H1 (cell line): ENCODE measurements at regions not wholly inside any gene's neighbourhood (a gene's known extent, or its start where the extent isn't known, plus 50 kb on each side); places are given as distances from the start of the nearest gene placed in this dataset.

Source experiments
- CTCF ChIA-PET: fragments of 300-600 bp; sonication (Branson Sonifier 250); formaldehyde crosslinking; loops from one replicate; lab custom pipeline; 2021; ENCODE audit not compliant: partially characterized antibody; lab: Charles Lee
- POLR2A ChIA-PET: fragments of 300-600 bp; sonication (Branson Sonifier 250); formaldehyde crosslinking; loops from one replicate; lab custom pipeline; 2021; ENCODE audit warnings: inconsistent platforms; ENCODE audit not compliant: partially characterized antibody; lab: Charles Lee
- DNase-seq, 2 experiments: peaks; one replicate each; pipeline versions ENCODE4 v3.0.0 to v3.0.0-alpha.2; 2010 to 2022; ENCODE audit warnings: low spot score in 2 of 2, low read depth in 1 of 2, mixed read lengths in 1 of 2
- FAIRE-seq: peaks from 2 replicates; lab custom pipeline; 2011; peaks lifted over from hg19 to GRCh38; lab: Jason Lieb, UNC
- H2AFZ ChIP-seq: 2 replicates; pipeline ENCODE4 v1.8.1; 2012; ENCODE audit warnings: low read length, inconsistent platforms
- H2AK5ac ChIP-seq: 2 replicates; pipeline ENCODE4 v1.6.1; 2013; ENCODE audit warnings: low read depth, low read length
- H2BK120ac ChIP-seq: replicated peaks from 2 replicates; pipeline ENCODE3; 2013; ENCODE audit warnings: low read depth, low read length, inconsistent platforms
- H2BK12ac ChIP-seq: 2 replicates; pipeline ENCODE4 v1.6.1; 2013; ENCODE audit warnings: low read depth, low read length
- H2BK15ac ChIP-seq: 2 replicates; pipeline ENCODE4 v1.6.1; 2013; ENCODE audit warnings: low read length
- H2BK20ac ChIP-seq: 2 replicates; pipeline ENCODE4 v1.6.1; 2013; ENCODE audit warnings: low read length
- H2BK5ac ChIP-seq: 2 replicates; pipeline ENCODE4 v1.6.1; 2013; ENCODE audit warnings: low read depth, low read length
- H3K14ac ChIP-seq: 2 replicates; pipeline ENCODE4 v1.6.1; 2013; ENCODE audit warnings: inconsistent platforms; ENCODE audit not compliant: insufficient read length
- H3K18ac ChIP-seq: 2 replicates; pipeline ENCODE4 v1.6.1; 2013; ENCODE audit warnings: low read length; ENCODE audit errors: extremely low read depth
- H3K23ac ChIP-seq: 2 replicates; pipeline ENCODE4 v1.6.1; 2013; ENCODE audit warnings: inconsistent platforms; ENCODE audit not compliant: insufficient read length
- H3K23me2 ChIP-seq: 2 replicates; pipeline ENCODE4 v1.6.1; 2013; ENCODE audit warnings: low read depth, low read length
- H3K27ac ChIP-seq: 2 replicates; pipeline ENCODE4 v1.6.1; 2011; ENCODE audit warnings: low read depth, low read length, inconsistent platforms
- H3K27me3 ChIP-seq, 4 experiments: replicated peaks in 1 of 4; 1 replicate in 1 of 4; 2 replicates in 3 of 4; pipeline versions ENCODE4 v1.6.1 to v1.8.1; 2011 to 2013; ENCODE audit warnings: low read length in 3 of 4, mild to moderate bottlenecking in 3 of 4, inconsistent platforms in 2 of 4, mixed read lengths in 2 of 4, moderate library complexity in 1 of 4; ENCODE audit not compliant: control insufficient read depth in 3 of 4, insufficient read depth in 3 of 4; ENCODE audit errors: extremely low read depth in 1 of 4
- H3K36me3 ChIP-seq, 4 experiments: 2 replicates each; pipeline versions ENCODE4 v1.6.1 to v1.8.1; 2011 to 2013; ENCODE audit warnings: mild to moderate bottlenecking in 4 of 4, low read length in 3 of 4, moderate library complexity in 2 of 4, control low read depth in 1 of 4, inconsistent platforms in 1 of 4; ENCODE audit not compliant: insufficient read depth in 4 of 4, control insufficient read depth in 2 of 4
- H3K4ac ChIP-seq: replicated peaks from 2 replicates; pipeline ENCODE3; 2013; ENCODE audit warnings: low read length, low read depth, mixed read lengths, inconsistent platforms; ENCODE audit not compliant: insufficient read length
- H3K4me1 ChIP-seq, 4 experiments: replicated peaks in 1 of 4; 1 replicate in 1 of 4; 2 replicates in 3 of 4; pipeline versions ENCODE4 v1.6.1 to v1.8.1; 2011 to 2013; ENCODE audit warnings: low read length in 3 of 4, inconsistent platforms in 2 of 4, mixed read lengths in 1 of 4; ENCODE audit not compliant: insufficient read depth in 4 of 4, control insufficient read depth in 3 of 4
- H3K4me2 ChIP-seq, 2 experiments: 2 replicates each; pipeline versions ENCODE4 v1.6.1 to v1.8.1; 2011 to 2013; ENCODE audit warnings: low read depth in 2 of 2, low read length in 2 of 2, control low read depth in 1 of 2, inconsistent platforms in 1 of 2, mild to moderate bottlenecking in 1 of 2; ENCODE audit not compliant: insufficient read depth in 1 of 2
- H3K4me3 ChIP-seq, 4 experiments: fragments of 200-600, 300-600 bp in 1 of 4; sonication (generic), shearing (Covaris generic), sonication (Bioruptor Twin) in 1 of 4; 2 replicates each; pipeline versions ENCODE4 v1.5.1 to v1.8.1; 2011 to 2016; ENCODE audit warnings: low read length in 4 of 4, low read depth in 3 of 4, control low read depth in 2 of 4, inconsistent platforms in 2 of 4, mild to moderate bottlenecking in 2 of 4, mixed read lengths in 1 of 4, moderate library complexity in 1 of 4; ENCODE audit not compliant: insufficient read depth in 2 of 4; ENCODE audit errors: extremely low read depth in 1 of 4
- H3K56ac ChIP-seq: replicated peaks from 2 replicates; pipeline ENCODE3; 2013; ENCODE audit warnings: low read depth, mild to moderate bottlenecking, mixed read lengths, low read length, inconsistent platforms; ENCODE audit not compliant: insufficient read length
- H3K79me1 ChIP-seq: 2 replicates; pipeline ENCODE4 v1.6.1; 2013; ENCODE audit warnings: low read depth, low read length, control low read depth
- H3K79me2 ChIP-seq, 2 experiments: 2 replicates each; pipeline versions ENCODE4 v1.6.1 to v1.8.1; 2012 to 2013; ENCODE audit warnings: low read length in 2 of 2, mild to moderate bottlenecking in 2 of 2, inconsistent platforms in 1 of 2; ENCODE audit not compliant: insufficient read depth in 2 of 2, control insufficient read depth in 1 of 2
- H3K9ac ChIP-seq, 4 experiments: replicated peaks in 1 of 4; 1 replicate in 1 of 4; 2 replicates in 3 of 4; pipeline versions ENCODE4 v1.6.1 to v1.8.1; 2011 to 2013; ENCODE audit warnings: low read depth in 3 of 4, low read length in 3 of 4, control low read depth in 2 of 4, mild to moderate bottlenecking in 2 of 4, moderate library complexity in 2 of 4, inconsistent platforms in 1 of 4; ENCODE audit errors: extremely low read depth in 1 of 4
- H3K9me3 ChIP-seq, 2 experiments: 2 replicates each; pipeline versions ENCODE4 v1.6.1 to v1.8.1; 2012 to 2013; ENCODE audit warnings: mild to moderate bottlenecking in 2 of 2, moderate library complexity in 2 of 2, control low read depth in 1 of 2, inconsistent platforms in 1 of 2, low read depth in 1 of 2, low read length in 1 of 2, mixed read lengths in 1 of 2; ENCODE audit not compliant: insufficient read depth in 2 of 2
- H4K20me1 ChIP-seq, 2 experiments: replicated peaks in 1 of 2; 2 replicates each; pipeline versions ENCODE3 to v1.8.1; 2011 to 2013; ENCODE audit warnings: inconsistent platforms in 2 of 2, low read length in 2 of 2, mild to moderate bottlenecking in 1 of 2; ENCODE audit not compliant: insufficient read depth in 2 of 2, control insufficient read depth in 1 of 2
- H4K5ac ChIP-seq: 2 replicates; pipeline ENCODE4 v1.6.1; 2013; ENCODE audit warnings: low read length, low read depth, mixed read lengths, inconsistent platforms; ENCODE audit not compliant: insufficient read length
- H4K8ac ChIP-seq: 2 replicates; pipeline ENCODE4 v1.8.0; 2013; ENCODE audit warnings: mild to moderate bottlenecking, moderate library complexity, low read length, inconsistent platforms; ENCODE audit not compliant: insufficient read depth; ENCODE audit errors: extremely low read depth
- H4K91ac ChIP-seq: replicated peaks from 2 replicates; pipeline ENCODE3; 2013; ENCODE audit warnings: low read length, mixed read lengths, inconsistent platforms; ENCODE audit not compliant: insufficient read length
- KDM1A ChIP-seq: fragments of 200-600, 300-600 bp; sonication (generic); IDR thresholded peaks from 2 replicates; pipeline ENCODE4 v1.7.1; 2016; ENCODE audit warnings: mild to moderate bottlenecking, low read length, borderline replicate concordance
- MAX ChIP-seq: IDR thresholded peaks from 2 replicates; pipeline ENCODE4 v1.6.1; 2012; ENCODE audit warnings: inconsistent platforms
- RBBP5 ChIP-seq: IDR thresholded peaks from 2 replicates; pipeline ENCODE4 v1.7.1; 2012; ENCODE audit warnings: low read depth, mild to moderate bottlenecking, inconsistent platforms, low read length, moderate library complexity, borderline replicate concordance
- SAP30 ChIP-seq: fragments of 300-600 bp; sonication (generic); IDR thresholded peaks from 2 replicates; pipeline ENCODE4 v1.7.1; 2012; ENCODE audit warnings: low read length, moderate library complexity, mild to moderate bottlenecking, inconsistent platforms; ENCODE audit not compliant: insufficient read depth, insufficient replicate concordance
- SIRT6 ChIP-seq: IDR thresholded peaks from one replicate; pipeline ENCODE4 v1.7.1; 2012; ENCODE audit warnings: low read length, inconsistent platforms
- WGBS, 2 experiments: shearing (Covaris generic) in 1 of 2; methylation state at CpG; one replicate each; pipeline versions ENCODE4 v1.1.6 to v1.1.7; 2013 to 2015; ENCODE audit warnings: low lambda C conversion rate in 2 of 2, mixed read lengths in 2 of 2, inconsistent platforms in 1 of 2, low coverage in 1 of 2, missing lambda C conversion rate in 1 of 2; ENCODE audit not compliant: insufficient replicate concordance in 2 of 2, insufficient coverage in 1 of 2, insufficient read length in 1 of 2; ENCODE audit errors: extremely low coverage in 1 of 2, missing lambda C conversion rate in 1 of 2; 5-methylcytosine and 5-hydroxymethylcytosine counted together
- TF ChIP-seq, protein P1 (sequence below), 3 experiments: IDR thresholded peaks; 1 replicate in 2 of 3; 2 replicates in 1 of 3; pipeline versions ENCODE4 v1.5.1 to v1.6.1; 2011; ENCODE audit warnings: low read length in 3 of 3, mild to moderate bottlenecking in 3 of 3, inconsistent platforms in 2 of 3, low read depth in 1 of 3, moderate library complexity in 1 of 3; ENCODE audit not compliant: insufficient read depth in 1 of 3; ENCODE audit errors: control extremely low read depth in 1 of 3
- TF ChIP-seq, protein P2 (sequence below): IDR thresholded peaks from 2 replicates; pipeline ENCODE4 v1.6.1; 2012; ENCODE audit warnings: inconsistent platforms

DNA sequence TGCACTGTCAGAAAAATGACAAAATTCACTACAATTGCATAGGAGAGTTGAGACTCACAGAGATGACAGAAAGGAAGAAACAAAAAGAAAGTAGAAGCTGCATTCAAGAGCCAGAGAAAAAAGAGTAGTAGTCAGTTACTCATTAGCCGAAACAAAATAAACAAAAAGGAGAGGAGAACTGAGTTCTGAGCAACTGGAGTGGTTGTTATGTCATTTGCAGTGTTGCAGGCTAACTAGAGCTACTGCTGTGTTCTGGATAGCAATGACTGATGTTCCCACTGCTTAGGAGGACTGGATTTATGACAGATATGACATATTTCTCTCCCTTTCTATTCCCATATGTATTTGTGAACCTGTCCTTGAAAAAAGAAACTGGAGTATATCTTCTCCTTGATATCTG lies 482.6 kb downstream of the RFC3 start:
- H4K91ac ChIP-seq, result no peak overlapping the region
- no peak overlapping the region for H3K14ac ChIP-seq
- no peak overlapping the region for H3K4me2 ChIP-seq
- H2BK12ac ChIP-seq, result no peak overlapping the region
- POLR2A ChIA-PET, result no interaction called here
- DNase-seq (no peak), FAIRE-seq (no peak)
- no peaks in the 10 kb centered on the region for H3K9me3 ChIP-seq
- CTCF ChIA-PET, result no interaction called here
- H3K27ac ChIP-seq, result no peak overlapping the region
- no peak overlapping the region for H4K8ac ChIP-seq
- H3K4ac ChIP-seq, result no peak overlapping the region
- H3K4me1 ChIP-seq, result no peaks in the 10 kb centered on the region
- no peak overlapping the region for H2BK5ac ChIP-seq
- no peak overlapping the region for H3K18ac ChIP-seq
- no peak overlapping the region for H4K5ac ChIP-seq
- H3K27me3 ChIP-seq, result no peaks in the 10 kb centered on the region
- TF ChIP-seq MAX (no peak), KDM1A (no peak), RBBP5 (no peak), SIRT6 (no peak), SAP30 (no peak)
- TF ChIP-seq, protein P1, sequence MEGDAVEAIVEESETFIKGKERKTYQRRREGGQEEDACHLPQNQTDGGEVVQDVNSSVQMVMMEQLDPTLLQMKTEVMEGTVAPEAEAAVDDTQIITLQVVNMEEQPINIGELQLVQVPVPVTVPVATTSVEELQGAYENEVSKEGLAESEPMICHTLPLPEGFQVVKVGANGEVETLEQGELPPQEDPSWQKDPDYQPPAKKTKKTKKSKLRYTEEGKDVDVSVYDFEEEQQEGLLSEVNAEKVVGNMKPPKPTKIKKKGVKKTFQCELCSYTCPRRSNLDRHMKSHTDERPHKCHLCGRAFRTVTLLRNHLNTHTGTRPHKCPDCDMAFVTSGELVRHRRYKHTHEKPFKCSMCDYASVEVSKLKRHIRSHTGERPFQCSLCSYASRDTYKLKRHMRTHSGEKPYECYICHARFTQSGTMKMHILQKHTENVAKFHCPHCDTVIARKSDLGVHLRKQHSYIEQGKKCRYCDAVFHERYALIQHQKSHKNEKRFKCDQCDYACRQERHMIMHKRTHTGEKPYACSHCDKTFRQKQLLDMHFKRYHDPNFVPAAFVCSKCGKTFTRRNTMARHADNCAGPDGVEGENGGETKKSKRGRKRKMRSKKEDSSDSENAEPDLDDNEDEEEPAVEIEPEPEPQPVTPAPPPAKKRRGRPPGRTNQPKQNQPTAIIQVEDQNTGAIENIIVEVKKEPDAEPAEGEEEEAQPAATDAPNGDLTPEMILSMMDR (IDR thresholded peaks at IDR 0.05; ENCODE audit: control extremely low read depth in 1 of 3, insufficient read depth in 1 of 3, low read depth in 1 of 3, low read length in 3 of 3), result no peak
- TF ChIP-seq, protein P2, sequence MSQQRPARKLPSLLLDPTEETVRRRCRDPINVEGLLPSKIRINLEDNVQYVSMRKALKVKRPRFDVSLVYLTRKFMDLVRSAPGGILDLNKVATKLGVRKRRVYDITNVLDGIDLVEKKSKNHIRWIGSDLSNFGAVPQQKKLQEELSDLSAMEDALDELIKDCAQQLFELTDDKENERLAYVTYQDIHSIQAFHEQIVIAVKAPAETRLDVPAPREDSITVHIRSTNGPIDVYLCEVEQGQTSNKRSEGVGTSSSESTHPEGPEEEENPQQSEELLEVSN, result no peak
- H3K23ac ChIP-seq, result no peak overlapping the region
- H3K9ac ChIP-seq, result no peak overlapping the region
- no peak overlapping the region for H3K4me3 ChIP-seq
- H3K36me3 ChIP-seq, result no peaks in the 10 kb centered on the region
- no peak overlapping the region for H2BK120ac ChIP-seq
- H2AK5ac ChIP-seq, result no peak overlapping the region
- H3K79me2 ChIP-seq, result no peaks in the 10 kb centered on the region
- H2AFZ ChIP-seq, result no peak overlapping the region
- no peak overlapping the region for H3K56ac ChIP-seq
- no peak overlapping the region for H2BK15ac ChIP-seq
- H3K79me1 ChIP-seq, result no peaks in the 10 kb centered on the region
- H2BK20ac ChIP-seq, result no peak overlapping the region
- no peaks in the 10 kb centered on the region for H4K20me1 ChIP-seq
- no peaks in the 10 kb centered on the region for H3K23me2 ChIP-seq
- 95% methylated on average over 1 of the region's 1 CpG; no CpG with 5 or more reads in 1 of the 2 experiments for WGBS, 2 experiments
